Effector CD4-positive, alpha-beta T cell (primary cell): ENCODE measurements at regions not wholly inside any gene's neighbourhood (a gene's known extent, or its start where the extent isn't known, plus 50 kb on each side); places are given as distances from the start of the nearest gene placed in this dataset.
"Not testable (repeated sequence)": the region's sequence is repeated elsewhere in the genome, so short reads cannot be mapped to it uniquely, and the experiment has no call there.

Experiments used
- DNase-seq: peaks from one replicate; pipeline ENCODE4 v3.0.0-alpha.2; 2020

GRCh38 chr7:145784809-145785780 lies 331.5 kb upstream of the CNTNAP2 start:
- DNase-seq = no peak

- not testable (repeated sequence) for DNase-seq
These were observed 335.2 kb upstream of the CNTNAP2 start for GRCh38 chr7:145781388-145781787.

GRCh38 chr7:145779140-145779539 lies 337.5 kb upstream of the CNTNAP2 start:
- no peak for DNase-seq

GRCh38 chr7:145774777-145775176 lies 341.8 kb upstream of the CNTNAP2 start:
- no peak for DNase-seq

- no peak for DNase-seq
These were observed 363.6 kb upstream of the CNTNAP2 start for GRCh38 chr7:145753004-145753403.

- no peak for DNase-seq
These were observed 379.0 kb upstream of the CNTNAP2 start for GRCh38 chr7:145737617-145738016.

GRCh38 chr7:145735061-145735460 lies 381.5 kb upstream of the CNTNAP2 start:
- DNase-seq = no peak

GRCh38 chr7:145732521-145732920 lies 384.1 kb upstream of the CNTNAP2 start:
- no peak for DNase-seq

GRCh38 chr7:145729691-145730090 lies 386.9 kb upstream of the CNTNAP2 start:
- no peak for DNase-seq

GRCh38 chr7:145718129-145718528 lies 398.5 kb upstream of the CNTNAP2 start:
- DNase-seq = no peak

GRCh38 chr7:145700488-145700887 lies 416.1 kb upstream of the CNTNAP2 start:
- no peak for DNase-seq

GRCh38 chr7:145698526-145699262 lies 417.9 kb upstream of the CNTNAP2 start:
- DNase-seq = no peak

GRCh38 chr7:145697412-145698107 lies 419.0 kb upstream of the CNTNAP2 start:
- not testable (repeated sequence) for DNase-seq

GRCh38 chr7:145696071-145696470 lies 420.5 kb upstream of the CNTNAP2 start:
- no peak for DNase-seq

GRCh38 chr7:145692237-145692950 lies 424.2 kb upstream of the CNTNAP2 start:
- no peak for DNase-seq

GRCh38 chr7:145691377-145691914 lies 425.2 kb upstream of the CNTNAP2 start:
- DNase-seq = no peak

- no peak for DNase-seq
These were observed 435.0 kb upstream of the CNTNAP2 start for GRCh38 chr7:145681646-145682045.

- DNase-seq = no peak
These were observed 435.4 kb upstream of the CNTNAP2 start for GRCh38 chr7:145681159-145681558.

GRCh38 chr7:145665499-145666258 lies 450.9 kb upstream of the CNTNAP2 start:
- DNase-seq = no peak

- DNase-seq = no peak
These were observed 460.9 kb upstream of the CNTNAP2 start for GRCh38 chr7:145655666-145656065.

- DNase-seq = no peak
These were observed 471.5 kb upstream of the CNTNAP2 start for GRCh38 chr7:145645135-145645515.
